Heart left ventricle (tissue), 16 donors: ENCODE measurements at regions not wholly inside any gene's neighbourhood (a gene's known extent, or its start where the extent isn't known, plus 50 kb on each side); places are given as distances from the start of the nearest gene placed in this dataset.

Experiments used
- ATAC-seq, 4 donors: fragments of 200-7000 bp; cut with Tn5 transposase; one replicate each; pipeline ENCODE4 v1.9.1; 2020 to 2022; ENCODE audit warnings: moderate library complexity in 4 of 4, mild to moderate bottlenecking in 3 of 4, moderate number of reproducible peaks in 1 of 4
- DNase-seq, 5 donors: peaks; one replicate each; pipeline ENCODE4 v3.0.0-alpha.2; 2020
- H3K27ac ChIP-seq, 12 donors: fragments of 200-600 bp; sonication (generic) in 4 of 12; one replicate each; pipeline versions ENCODE4 v1.5.0 to v1.8.0; 2016 to 2022; ENCODE audit warnings: mild to moderate bottlenecking in 2 of 12
- H3K27me3 ChIP-seq, 9 donors: fragments of 200-600 bp; sonication (generic) in 2 of 9; one replicate each; pipeline versions ENCODE4 v1.5.1 to v1.8.0; 2016 to 2022; ENCODE audit warnings: mild to moderate bottlenecking in 3 of 9
- H3K36me3 ChIP-seq, 9 donors: fragments of 200-600 bp; sonication (generic) in 2 of 9; one replicate each; pipeline versions ENCODE4 v1.5.0 to v1.8.0; 2018 to 2022; ENCODE audit warnings: mild to moderate bottlenecking in 2 of 9
- H3K4me1 ChIP-seq, 12 donors: fragments of 200-600 bp; sonication (generic) in 4 of 12; one replicate each; pipeline versions ENCODE4 v1.5.0 to v1.8.0; 2016 to 2022; ENCODE audit warnings: mild to moderate bottlenecking in 3 of 12
- H3K4me3 ChIP-seq, 12 donors: fragments of 200-600 bp; sonication (generic) in 4 of 12; one replicate each; pipeline versions ENCODE4 v1.5.0 to v1.8.0; 2017 to 2022; ENCODE audit warnings: mild to moderate bottlenecking in 9 of 12, moderate library complexity in 4 of 12
- H3K9me3 ChIP-seq, 12 donors: fragments of 200-600 bp; sonication (generic) in 4 of 12; one replicate each; pipeline versions ENCODE4 v1.5.0 to v1.8.0; 2016 to 2022; ENCODE audit warnings: mild to moderate bottlenecking in 1 of 12
- CTCF ChIP-seq, 12 donors: fragments of 200-600 bp; sonication (generic) in 4 of 12; IDR thresholded peaks; one replicate each; pipeline versions ENCODE4 v1.5.0 to v1.8.0; 2018 to 2022; ENCODE audit warnings: antibody characterized with exemption in 12 of 12, mild to moderate bottlenecking in 5 of 12
- POLR2A ChIP-seq, 2 donors: fragments of 450-650 bp; IDR thresholded peaks; one replicate each; pipeline ENCODE4 v1.6.1; 2017; ENCODE audit warnings: antibody characterized with exemption in 2 of 2, mild to moderate bottlenecking in 2 of 2, moderate library complexity in 2 of 2
- WGBS, 4 donors: extraction: QIAGEN DNeasy Blood & Tissue Kit in 2 of 4; methylation state at CpG; one replicate each; pipeline versions ENCODE4 v1.1.5 to v1.1.7; 2013 to 2018; 5-methylcytosine and 5-hydroxymethylcytosine counted together
- intact Hi-C, 10 donors: fragments of 100-400 bp; cut with DNase I; formaldehyde crosslinking; loops; one replicate each; pipeline versions ENCODE4 v1.11.1 to v1.14.2; 2022
- donor health status: ischemic (EF 13 %, LVEDD 7.1; RV severe dilation, severe dysfunction).
- donor health status: healthy with polysubstance abuse.
- donor health status: DM: no; HTN: yes; CAD: no.
- donor health status: DM: no; HTN: no; CAD: no.
- donor health status: ischemic (EF 25% LVEDD 6.9; RV normal size, moderate dysfunction).
- donor health status: ischemic (EF 25% LVEDD 5.7; RV mildly dilated, moderate dysfunction).
- donor health status: healthy.
- donor health status: DM: yes; HTN: yes; CAD: no.
- donor health status: ischemic (EF 35%, LVEDD 5.7; RV mildly dilated, moderate dysfunction).
- donor health status: nonischemic (EF 11% LVEDD 7.7; RV severe dilation, severe dysfunction).
- donor health status: DM: yes; HTN: yes; CAD: no.
- donor health status: PGD.
- donor health status: ischemic (EF 29% LVEDD 5.4; RV normal size, mild dysfunction).
- donor health status: nonischemic (EF 23%, LVEDD 6.1; RV moderate dilation, normal function).

GRCh38 chr3:30350011-30350410, 256.4 kb upstream of the TGFBR2 start:
- no peaks in the 10 kb centered on the region for H3K9me3 ChIP-seq
- no peaks in the 10 kb centered on the region for H3K27me3 ChIP-seq
- intact Hi-C loops, result loop anchor here in 4 of 10 donors (5.0 to 10.0 kb wide), 6 partner anchors 52 to 345 kb away; partner anchors contain the start of gene TGFBR2 (in 2 of the 4)
- peaks cover 4 to 79% (median 40%) of the 10 kb centered on the region in 12 donors for H3K4me1 ChIP-seq
- DNase-seq, result no peak
- no peak for ATAC-seq
- 37 to 62% (median 42%) methylated on average over 4 of the region's 4 CpGs for WGBS, 4 donors
- no peaks in the 10 kb centered on the region for H3K36me3 ChIP-seq
- no peak for TF ChIP-seq CTCF (IDR thresholded peaks at IDR 0.05)
- no peak for TF ChIP-seq POLR2A (IDR thresholded peaks at IDR 0.05)
- no peak overlapping the region for H3K4me3 ChIP-seq
- peak overlapping the region in 9 of 12 donors; percentile 0 to 79 (median 32) for H3K27ac ChIP-seq

- Histone ChIP-seq H3K4me1 (peaks cover 4 to 86% (median 45%) of the 10 kb centered on the region in 12 donors), H3K27ac (peak overlapping the region in 6 of 12 donors; percentile 10 to 79 (median 41)), H3K27me3 (no peaks in the 10 kb centered on the region), H3K36me3 (no peaks in the 10 kb centered on the region), H3K4me3 (peak overlapping the region in 2 of 12 donors; percentile 2 to 6), H3K9me3 (no peaks in the 10 kb centered on the region)
- ATAC-seq (no peak), DNase-seq (no peak)
- 78 to 82% (median 80%) methylated on average over 2 of the region's 2 CpGs for WGBS, 4 donors
- no peak for TF ChIP-seq POLR2A (IDR thresholded peaks at IDR 0.05)
- no peak for TF ChIP-seq CTCF (IDR thresholded peaks at IDR 0.05)
- intact Hi-C loops, result loop anchor here in 4 of 10 donors (5.0 to 10.0 kb wide), 6 partner anchors 51 to 344 kb away; partner anchors contain the start of gene TGFBR2 (in 2 of the 4)
Observed at GRCh38 chr3:30350901-30351300, 255.5 kb upstream of the TGFBR2 start.

- ATAC-seq (no peak), DNase-seq (no peak)
- peak overlapping the region in 9 of 12 donors; percentile 7 to 79 (median 40) for H3K27ac ChIP-seq
- H3K9me3 ChIP-seq, result no peaks in the 10 kb centered on the region
- 80 to 97% (median 83%) methylated on average over 1 of the region's 1 CpG for WGBS, 4 donors
- H3K4me3 ChIP-seq, result no peak overlapping the region
- H3K36me3 ChIP-seq, result no peaks in the 10 kb centered on the region
- intact Hi-C loops, result loop anchor here in 4 of 10 donors (5.0 to 10.0 kb wide), 6 partner anchors 50 to 342 kb away; partner anchors contain the start of gene TGFBR2 (in 2 of the 4)
- TF ChIP-seq CTCF (IDR thresholded peaks at IDR 0.05) (no peak), POLR2A (IDR thresholded peaks at IDR 0.05) (no peak)
- peaks cover 4 to 75% (median 43%) of the 10 kb centered on the region in 12 donors for H3K4me1 ChIP-seq
- no peaks in the 10 kb centered on the region for H3K27me3 ChIP-seq
Observed at GRCh38 chr3:30352410-30353318, 253.7 kb upstream of the TGFBR2 start.
